Activated CD4-positive, alpha-beta T cell treated with anti-CD3 and anti-CD28 coated beads, Interleukin-10, Interleukin-2, amounts not matched to agents 100 ng/mL and 50 ng/mL, durations not matched to agents 16 hours and 8 hours (primary cell): ENCODE measurements at regions not wholly inside any gene's neighbourhood (a gene's known extent, or its start where the extent isn't known, plus 50 kb on each side); places are given as distances from the start of the nearest gene placed in this dataset.

Experiments used
- DNase-seq: peaks from one replicate; pipeline ENCODE4 v3.0.0-alpha.2; 2020

DNA sequence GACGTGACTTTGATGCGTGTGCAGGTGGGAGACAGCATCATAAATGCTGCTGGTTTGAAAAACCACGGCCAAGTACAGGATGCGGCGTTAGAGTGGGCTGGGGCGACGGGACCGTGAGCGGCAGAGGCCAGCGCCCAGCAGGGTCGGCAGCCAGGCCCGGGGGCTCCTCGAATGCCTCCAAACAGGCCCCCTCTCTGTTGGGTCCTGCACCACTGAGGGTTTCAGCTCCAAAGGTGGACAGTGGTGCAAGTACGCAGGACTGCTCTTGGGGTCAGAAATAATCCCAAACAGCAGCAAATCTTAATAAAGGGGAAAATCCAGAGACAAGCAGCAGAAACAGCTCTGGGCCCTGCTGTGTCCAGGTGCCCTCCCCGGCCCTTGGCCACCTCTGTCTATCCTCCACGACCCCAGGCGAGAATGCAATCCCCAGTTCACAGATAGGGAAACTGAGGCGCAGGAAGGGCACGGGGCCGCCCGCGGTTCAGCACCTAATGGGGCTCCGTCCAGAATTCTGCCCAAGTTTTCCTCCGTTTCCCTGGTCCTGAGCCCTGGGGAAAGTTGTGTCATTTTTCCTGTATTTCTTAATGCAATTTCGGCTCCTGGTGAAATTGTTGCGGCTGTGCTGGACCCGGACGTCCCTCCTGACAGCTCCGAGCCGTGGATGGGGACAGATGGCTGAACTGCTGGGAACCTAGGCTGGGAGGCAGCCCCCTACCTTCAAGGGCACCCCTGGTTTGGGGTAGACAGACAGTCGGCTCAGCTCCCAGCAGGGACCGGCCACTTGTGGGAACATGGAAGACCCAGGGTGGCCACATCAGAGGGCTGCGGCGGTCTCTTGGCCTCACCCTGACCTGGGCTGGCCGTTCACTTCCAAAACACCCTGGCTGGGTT lies 97.4 kb downstream of the FOXL3 start:
- no peak for DNase-seq

GRCh38 chr7:388023-388960 lies 98.3 kb downstream of the FOXL3 start:
- no peak for DNase-seq

GRCh38 chr7:388961-389701 lies 99.2 kb downstream of the FOXL3 start:
- DNase-seq = no peak

DNA sequence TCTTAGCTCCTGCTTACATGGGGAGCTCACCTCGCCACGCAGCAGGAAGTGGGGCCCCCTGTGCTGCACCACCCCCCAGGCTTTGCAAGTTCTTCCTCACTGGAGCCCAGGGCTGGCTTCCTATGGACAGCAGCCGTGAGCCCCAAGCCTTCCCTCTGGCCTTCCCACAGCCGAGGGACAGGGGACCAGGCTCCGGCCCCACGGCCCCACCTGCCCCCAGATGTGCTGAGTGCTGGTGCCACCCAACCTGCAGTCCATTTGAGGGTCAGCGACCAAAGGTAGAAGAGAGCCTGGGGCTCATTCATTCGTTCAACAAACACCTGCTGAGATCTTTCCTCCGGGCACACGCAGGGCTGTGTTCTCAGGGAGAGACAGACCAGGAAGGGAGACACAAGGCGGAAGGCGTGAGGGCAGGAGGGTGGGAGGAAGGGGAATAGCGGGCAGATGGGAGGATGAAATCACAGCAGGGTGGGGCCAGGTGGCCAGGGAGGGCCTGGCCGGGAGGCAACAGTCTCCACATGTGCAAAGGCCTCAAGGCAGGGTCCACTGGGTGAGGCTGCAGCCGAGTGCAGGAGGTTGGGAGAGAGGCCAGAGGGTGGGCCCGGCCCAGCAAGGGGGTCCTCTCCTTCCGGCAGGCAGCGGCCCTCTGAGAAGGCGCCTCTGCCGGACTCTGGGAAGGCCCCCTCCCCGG lies 100.1 kb downstream of the FOXL3 start:
- DNase-seq = no peak

- DNase-seq = no peak
These were observed 100.9 kb downstream of the FOXL3 start for GRCh38 chr7:390761-391410.

DNA sequence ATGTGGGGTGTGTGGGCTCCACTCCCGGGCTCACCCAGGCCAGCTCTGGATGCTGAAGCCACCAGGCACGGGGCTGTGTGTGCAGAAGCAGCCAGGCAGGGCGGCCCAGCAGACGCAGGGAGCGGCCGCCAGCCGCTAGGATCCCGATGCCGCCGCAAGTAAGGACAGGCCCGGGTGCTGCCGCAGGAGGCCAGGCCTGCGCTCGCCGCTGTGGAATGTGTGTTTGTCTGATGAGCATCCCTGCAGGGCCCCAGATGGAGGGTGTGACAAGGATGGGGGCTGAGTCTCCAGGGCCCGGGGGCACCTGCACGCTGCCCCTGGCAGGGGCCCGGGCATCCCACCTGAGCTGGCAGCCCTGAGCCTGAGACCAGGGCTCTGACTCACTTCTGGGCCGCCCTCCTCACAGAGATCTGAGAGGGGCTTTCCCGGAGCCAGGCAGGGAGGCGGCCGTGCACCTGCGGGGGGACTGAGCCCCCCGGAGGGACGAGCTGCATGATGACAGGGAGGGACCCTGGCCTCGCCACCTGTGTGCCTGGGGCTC lies 101.5 kb downstream of the FOXL3 start:
- DNase-seq = no peak

GRCh38 chr7:391961-392524 lies 102.1 kb downstream of the FOXL3 start:
- no peak for DNase-seq

GRCh38 chr7:392822-393221 lies 102.9 kb downstream of the FOXL3 start:
- DNase-seq = no peak

GRCh38 chr7:395643-396042 lies 105.7 kb downstream of the FOXL3 start:
- no peak for DNase-seq

DNA sequence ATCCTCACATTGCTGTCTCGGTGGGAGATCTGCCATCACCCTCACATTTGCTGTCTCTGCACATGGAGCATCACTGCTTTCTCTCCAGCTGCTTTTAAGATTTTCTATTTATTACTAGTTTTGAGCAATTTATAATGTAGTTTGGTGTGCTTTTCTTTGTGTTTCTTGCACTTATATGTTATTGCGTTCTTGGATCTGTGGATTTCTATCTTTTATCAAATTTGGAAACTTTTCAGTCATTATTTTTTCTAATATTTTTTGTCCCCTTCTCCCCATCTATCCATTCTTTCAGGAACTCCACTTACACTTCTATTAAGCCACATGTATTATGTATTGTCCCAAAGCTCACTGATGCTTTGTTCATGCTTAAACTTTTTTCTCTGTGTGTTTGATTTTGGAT lies 108.9 kb downstream of the FOXL3 start:
- DNase-seq = no peak

GRCh38 chr7:400901-401485 lies 111.0 kb downstream of the FOXL3 start:
- no peak for DNase-seq

DNA sequence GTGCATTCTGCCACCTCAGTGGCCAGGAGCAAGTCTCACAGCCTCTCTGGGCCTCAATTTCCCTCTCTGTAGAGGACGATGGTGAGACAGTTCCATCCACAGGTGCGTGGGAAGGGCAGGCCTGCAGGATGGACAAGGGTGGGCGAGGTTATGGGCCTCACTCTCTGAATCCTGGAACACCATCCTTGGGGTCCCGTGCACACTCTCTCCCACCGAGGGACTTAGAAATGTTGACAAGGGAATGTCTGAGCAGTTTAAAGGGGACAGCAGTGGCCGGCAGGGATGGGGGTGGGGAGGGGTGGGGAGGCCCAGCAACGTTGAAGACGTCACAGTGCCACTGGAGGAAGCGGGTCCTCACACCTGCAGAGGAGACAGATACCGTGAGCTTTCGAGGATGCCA lies 111.5 kb downstream of the FOXL3 start:
- no peak for DNase-seq

GRCh38 chr7:404812-405488 lies 114.7 kb downstream of the PDGFA start:
- no peak for DNase-seq

DNA sequence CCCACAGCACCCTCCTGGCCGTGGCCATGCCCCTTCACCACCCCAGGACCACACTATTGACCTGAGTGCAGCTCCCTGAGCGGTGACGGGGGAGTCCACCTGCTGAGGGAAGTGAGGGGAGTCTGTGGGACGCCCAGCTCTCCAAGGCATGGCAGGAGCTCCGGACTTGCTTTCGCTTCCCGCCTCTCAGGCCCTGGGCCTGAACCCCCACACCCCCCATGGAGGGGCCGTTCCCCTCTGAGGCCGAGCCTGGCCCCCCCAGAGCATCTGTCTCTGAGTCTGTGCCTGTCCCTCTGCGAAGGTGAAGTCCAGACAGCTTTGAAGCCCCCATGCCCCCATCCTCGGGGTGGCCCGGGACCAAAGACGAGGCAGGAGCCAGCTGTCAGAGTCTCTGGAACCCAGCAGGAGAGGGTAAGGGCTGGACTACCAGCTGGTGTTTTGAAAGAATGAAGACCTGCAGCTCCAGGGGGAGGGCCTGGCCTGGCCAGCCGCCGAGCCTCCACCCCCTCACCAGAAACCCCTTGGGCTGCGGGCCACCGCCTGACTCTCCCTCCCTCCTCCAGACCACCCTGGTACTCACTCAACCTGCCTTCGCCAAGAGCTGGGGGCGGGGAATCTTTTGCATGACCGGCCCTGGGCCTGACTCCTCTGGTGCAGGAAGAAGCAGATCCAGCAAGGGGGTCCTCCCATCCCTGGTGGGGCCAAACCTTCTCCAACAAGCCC lies 114.0 kb downstream of the PDGFA start:
- no peak for DNase-seq

- DNase-seq = no peak
These were observed 111.7 kb downstream of the PDGFA start for GRCh38 chr7:407721-408539.

DNA sequence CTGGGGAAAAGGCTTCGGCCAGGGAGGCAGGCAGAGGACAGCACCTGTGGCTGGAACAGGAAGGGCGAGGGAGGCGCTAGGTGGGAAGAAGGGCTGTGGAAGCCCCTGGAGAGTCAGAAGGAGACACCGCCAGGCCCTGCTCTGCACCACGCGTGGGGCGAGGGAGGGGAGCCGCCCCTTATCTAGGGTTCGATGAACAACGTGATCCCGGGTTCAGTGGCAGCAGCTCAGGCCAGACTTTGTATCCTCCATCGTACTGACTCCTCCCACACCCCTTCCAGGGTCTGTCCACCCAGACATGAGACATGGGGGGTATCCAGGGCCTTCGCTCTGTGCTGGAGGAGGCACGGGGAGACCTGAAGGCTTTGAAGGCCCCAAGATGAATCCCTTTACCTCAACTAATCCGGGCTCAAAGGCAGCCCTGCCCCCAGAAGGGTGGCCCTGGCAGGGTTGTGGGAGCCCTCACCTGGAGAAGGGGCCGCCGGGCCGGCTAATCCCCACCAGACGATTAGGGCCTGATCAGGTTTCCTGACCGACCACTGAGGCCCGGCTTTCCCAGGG lies 110.8 kb downstream of the PDGFA start:
- DNase-seq = no peak

DNA sequence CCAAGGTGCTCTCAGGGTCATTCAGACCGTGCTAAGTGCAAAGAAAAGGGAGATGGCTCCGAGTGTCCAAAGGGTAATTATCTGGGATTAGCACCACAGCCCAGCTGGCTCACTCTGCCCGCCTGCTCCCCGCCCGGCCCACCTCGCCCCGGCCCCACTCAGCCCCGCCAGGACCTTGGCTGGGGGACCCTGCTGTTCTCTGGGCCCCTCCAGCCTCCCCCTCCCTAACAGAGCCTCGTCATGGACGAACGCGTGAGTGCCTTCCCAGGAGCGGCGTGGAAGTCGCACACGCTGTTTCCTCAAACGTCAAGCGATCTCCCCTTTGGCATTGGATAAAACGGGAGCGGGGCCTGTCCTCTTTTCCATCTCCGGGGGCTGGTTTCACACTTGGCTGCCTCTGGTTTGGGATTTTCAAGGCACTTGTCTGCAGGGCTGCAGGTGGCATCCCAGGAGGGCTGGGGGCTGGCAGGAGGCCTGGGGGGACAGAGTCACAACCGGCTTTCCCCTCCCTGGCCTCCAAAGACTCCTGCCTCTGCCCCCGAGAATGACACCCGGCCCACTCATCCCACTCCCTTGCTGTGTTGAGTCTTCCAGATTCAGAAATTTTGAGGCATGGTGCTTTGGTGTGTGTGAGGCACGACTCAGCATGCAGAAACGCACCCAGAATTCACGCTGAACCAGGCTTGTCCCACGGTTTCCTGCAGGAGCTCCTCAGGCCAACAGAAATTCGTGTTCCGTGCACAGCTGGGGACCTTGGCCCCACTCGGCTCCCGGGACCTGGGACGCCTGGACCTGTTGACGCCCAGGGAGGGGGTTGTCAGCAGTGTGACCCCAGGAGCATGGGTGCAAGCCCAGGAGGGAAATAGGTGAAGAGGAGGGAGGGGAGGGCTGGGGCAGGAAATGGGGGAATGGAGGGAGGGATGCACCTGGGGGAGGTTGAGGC lies 110.0 kb downstream of the PDGFA start:
- DNase-seq = no peak
